Tibial nerve (tissue), 4 donors: ENCODE measurements at regions not wholly inside any gene's neighbourhood (a gene's known extent, or its start where the extent isn't known, plus 50 kb on each side); places are given as distances from the start of the nearest gene placed in this dataset.

Source experiments
- CTCF ChIP-seq, 5 experiments: fragments of 200-600 bp in 3 of 5; fragments of 450-650 bp in 2 of 5; sonication (generic) in 3 of 5; IDR thresholded peaks; one replicate each; pipeline ENCODE4 v1.5.1; 2016 to 2019; ENCODE audit warnings: antibody characterized with exemption in 5 of 5, mild to moderate bottlenecking in 3 of 5, moderate library complexity in 2 of 5
- EP300 ChIP-seq, 2 donors: sonication (generic); formaldehyde crosslinking; IDR thresholded peaks; one replicate each; pipeline ENCODE4 v1.6.1; 2017; ENCODE audit warnings: antibody characterized with exemption in 2 of 2, mild to moderate bottlenecking in 1 of 2

GRCh38 chr2:150292807-150293206 is 194.7 kb downstream of the RND3 start:
- TF ChIP-seq CTCF (IDR thresholded peaks at IDR 0.05) (no peak), EP300 (IDR thresholded peaks at IDR 0.05) (no peak)
